Keratinocyte (primary cell): ENCODE measurements at regions not wholly inside any gene's neighbourhood (a gene's known extent, or its start where the extent isn't known, plus 50 kb on each side); places are given as distances from the start of the nearest gene placed in this dataset.

Experiments used
- DNase-seq: peaks from one replicate; pipeline ENCODE4 v3.0.0-alpha.2; 2011; ENCODE audit warnings: low read depth, missing footprints, low spot score
- FAIRE-seq: peaks from 2 replicates; lab custom pipeline; 2011; peaks lifted over from hg19 to GRCh38; lab: Jason Lieb, UNC
- H2AFZ ChIP-seq: 2 replicates; pipeline ENCODE4 v1.6.0; 2012; ENCODE audit warnings: low read length, control low read depth, inconsistent platforms; ENCODE audit not compliant: control insufficient read depth
- H3K27ac ChIP-seq: 2 replicates; pipeline ENCODE4 v1.5.1; 2011; ENCODE audit warnings: low read length; ENCODE audit not compliant: control insufficient read depth, insufficient read depth
- H3K27me3 ChIP-seq: 3 replicates; pipeline ENCODE4 v1.6.0; 2011; ENCODE audit warnings: low read length; ENCODE audit not compliant: control insufficient read depth, insufficient read depth; ENCODE audit errors: extremely low read depth
- H3K36me3 ChIP-seq, 2 experiments: 2 replicates in 1 of 2; 3 replicates in 1 of 2; pipeline ENCODE4 v1.5.1; 2011; ENCODE audit warnings: low read length in 2 of 2, mild to moderate bottlenecking in 1 of 2; ENCODE audit not compliant: control insufficient read depth in 2 of 2, insufficient read depth in 2 of 2; ENCODE audit errors: extremely low read depth in 1 of 2
- H3K4me1 ChIP-seq: 3 replicates; pipeline ENCODE4 v1.5.1; 2011; ENCODE audit warnings: low read length; ENCODE audit not compliant: control insufficient read depth, insufficient read depth; ENCODE audit errors: extremely low read depth
- H3K4me2 ChIP-seq: 3 replicates; pipeline ENCODE4 v1.6.0; 2011; ENCODE audit warnings: low read depth, low read length; ENCODE audit not compliant: control insufficient read depth, insufficient read depth; ENCODE audit errors: extremely low read depth
- H3K4me3 ChIP-seq, 3 experiments: fragments of 200-600 bp in 1 of 3; sonication (generic) in 1 of 3; 2 replicates in 2 of 3; 3 replicates in 1 of 3; pipeline ENCODE4 v1.5.1; 2011 to 2016; ENCODE audit warnings: low read length in 3 of 3, mild to moderate bottlenecking in 3 of 3, control low read depth in 2 of 3, inconsistent platforms in 1 of 3, low read depth in 1 of 3, mixed read lengths in 1 of 3, mixed run types in 1 of 3, moderate library complexity in 1 of 3; ENCODE audit not compliant: control insufficient read depth in 2 of 3, insufficient read depth in 2 of 3; ENCODE audit errors: extremely low read depth in 1 of 3
- H3K79me2 ChIP-seq: 2 replicates; pipeline ENCODE4 v1.6.0; 2012; ENCODE audit warnings: low read length; ENCODE audit not compliant: control insufficient read depth, insufficient read depth
- H3K9ac ChIP-seq: 3 replicates; pipeline ENCODE4 v1.6.0; 2011; ENCODE audit warnings: low read length; ENCODE audit not compliant: control insufficient read depth, insufficient read depth; ENCODE audit errors: extremely low read depth
- H3K9me1 ChIP-seq: 3 replicates; pipeline ENCODE4 v1.6.0; 2011; ENCODE audit warnings: low read length; ENCODE audit not compliant: control insufficient read depth, insufficient read depth; ENCODE audit errors: extremely low read depth
- H3K9me3 ChIP-seq: 2 replicates; pipeline ENCODE4 v1.5.1; 2012; ENCODE audit warnings: low read depth, low read length; ENCODE audit not compliant: control insufficient read depth
- H4K20me1 ChIP-seq: 3 replicates; pipeline ENCODE4 v1.6.0; 2011; ENCODE audit warnings: low read length; ENCODE audit not compliant: control insufficient read depth, insufficient read depth; ENCODE audit errors: extremely low read depth
- CTCF ChIP-seq, 3 experiments: IDR thresholded peaks in 1 of 3; conservative IDR thresholded peaks in 1 of 3; optimal IDR thresholded peaks in 1 of 3; 2 replicates in 2 of 3; 3 replicates in 1 of 3; pipeline versions ENCODE3 to v1.5.1; 2011; ENCODE audit warnings: low read length in 3 of 3, mild to moderate bottlenecking in 3 of 3, moderate library complexity in 2 of 3, control low read depth in 1 of 3, inconsistent platforms in 1 of 3; ENCODE audit not compliant: insufficient read depth in 2 of 3; ENCODE audit errors: extremely low read depth in 1 of 3
- EZH2 ChIP-seq: IDR thresholded peaks from one replicate; pipeline ENCODE4 v1.6.1; 2012; ENCODE audit warnings: inconsistent platforms, mild to moderate bottlenecking, low read length, moderate library complexity
- dilution Hi-C: fragments of 300-500 bp; cut with MboI; formaldehyde crosslinking; loops from one replicate; pipeline ENCODE4 v1.7.0; 2020; ENCODE audit warnings: low sequenced_read_pairs; ENCODE audit not compliant: extremely low pct_ligation_motif_present

GRCh38 chr6:66307490-66307889 is 600.5 kb upstream of the EYS start:
- DNase-seq = no peak
- dilution Hi-C loops = no loop called here

GRCh38 chr6:66291905-66292304 is 584.9 kb upstream of the EYS start:
- Histone ChIP-seq H4K20me1 (no peaks in the 10 kb centered on the region), H3K4me2 (no peak overlapping the region), H3K79me2 (no peaks in the 10 kb centered on the region), H3K9me3 (no peaks in the 10 kb centered on the region), H3K4me3 (no peak overlapping the region), H3K27ac (no peak overlapping the region), H3K4me1 (no peaks in the 10 kb centered on the region), H2AFZ (no peak overlapping the region), H3K9me1 (no peaks in the 10 kb centered on the region), H3K36me3 (no peaks in the 10 kb centered on the region), H3K9ac (no peak overlapping the region), H3K27me3 (no peaks in the 10 kb centered on the region)
- TF ChIP-seq EZH2 = no peak
- TF ChIP-seq CTCF (optimal IDR thresholded peaks at IDR 0.05 in 1 of 3, IDR thresholded peaks at IDR 0.05 in 1 of 3, conservative IDR thresholded peaks at IDR 0.05 in 1 of 3; ENCODE audit: extremely low read depth in 1 of 3, insufficient read depth in 2 of 3, low read length in 3 of 3) = no peak
- no peak for DNase-seq
- dilution Hi-C loops = no loop called here
- FAIRE-seq = no peak

More at GRCh38 chr6:66307490-66307889, 600.5 kb upstream of the EYS start:
- Histone ChIP-seq H3K9ac (no peak overlapping the region), H3K27me3 (no peaks in the 10 kb centered on the region), H3K79me2 (no peaks in the 10 kb centered on the region), H3K36me3 (no peaks in the 10 kb centered on the region), H3K4me1 (no peaks in the 10 kb centered on the region), H3K4me2 (no peak overlapping the region), H3K4me3 (no peak overlapping the region), H3K27ac (no peak overlapping the region), H4K20me1 (no peaks in the 10 kb centered on the region), H3K9me1 (no peaks in the 10 kb centered on the region), H3K9me3 (no peaks in the 10 kb centered on the region), H2AFZ (no peak overlapping the region)
- no peak for TF ChIP-seq CTCF (optimal IDR thresholded peaks at IDR 0.05 in 1 of 3, IDR thresholded peaks at IDR 0.05 in 1 of 3, conservative IDR thresholded peaks at IDR 0.05 in 1 of 3; ENCODE audit: extremely low read depth in 1 of 3, insufficient read depth in 2 of 3, low read length in 3 of 3)
- TF ChIP-seq EZH2 = no peak
- FAIRE-seq = no peak
